BLaER1 treated with 17β-estradiol and CSF1 and Interleukin-3, amounts not matched to agents 10 nM and 100 nM (cell line): ENCODE measurements at regions not wholly inside any gene's neighbourhood (a gene's known extent, or its start where the extent isn't known, plus 50 kb on each side); places are given as distances from the start of the nearest gene placed in this dataset.
A peak's percentile ranks its signal among the peaks of the same experiment; 100 is the strongest.

ENCODE experiments used
- H3K27ac ChIP-seq, 11 experiments: shearing (Covaris generic); formaldehyde crosslinking; 2 replicates each; pipeline ENCODE4 v1.8.1; 2022
- H3K27me3 ChIP-seq, 11 experiments: shearing (Covaris generic); formaldehyde crosslinking; 2 replicates each; pipeline ENCODE4 v1.8.1; 2022
- H3K36me3 ChIP-seq, 11 experiments: shearing (Covaris generic); formaldehyde crosslinking; 2 replicates each; pipeline ENCODE4 v1.8.1; 2022
- H3K4me1 ChIP-seq, 10 experiments: shearing (Covaris generic); formaldehyde crosslinking; 2 replicates each; pipeline ENCODE4 v1.8.1; 2022
- H3K4me2 ChIP-seq, 11 experiments: shearing (Covaris generic); formaldehyde crosslinking; 2 replicates each; pipeline ENCODE4 v1.8.1; 2022
- H3K4me3 ChIP-seq, 10 experiments: shearing (Covaris generic); formaldehyde crosslinking; 2 replicates each; pipeline ENCODE4 v1.8.1; 2022
- H3K9ac ChIP-seq, 11 experiments: shearing (Covaris generic); formaldehyde crosslinking; 2 replicates each; pipeline ENCODE4 v1.8.1; 2022
- H3K9me3 ChIP-seq, 11 experiments: shearing (Covaris generic); formaldehyde crosslinking; replicated peaks in 1 of 11; 2 replicates each; pipeline ENCODE4 v1.8.1; 2022
- H4K20me1 ChIP-seq, 11 experiments: shearing (Covaris generic); formaldehyde crosslinking; 2 replicates each; pipeline ENCODE4 v1.8.1; 2022
- Cebpa-rat ChIP-seq, 11 experiments: shearing (Covaris generic); IDR thresholded peaks; 2 replicates each; pipeline ENCODE4 v1.8.1; 2022

- Histone ChIP-seq H3K9me3 (peaks cover 0 to 3% (median 0%) of the 10 kb centered on the region in 11 experiments; a peak in 1 of 22 replicates), H3K27me3 (no peaks in the 10 kb centered on the region), H3K4me1 (peaks cover 49 to 99% (median 89%) of the 10 kb centered on the region in 10 experiments), H3K4me3 (no peak overlapping the region), H4K20me1 (peaks cover 0 to 65% (median 31%) of the 10 kb centered on the region in 11 experiments; a peak in 15 of 22 replicates), H3K27ac (peak overlapping the region in 4 of 11 experiments; percentile 44 to 84 (median 48); a peak in 6 of 22 replicates), H3K36me3 (peaks cover 0 to 79% (median 63%) of the 10 kb centered on the region in 11 experiments; a peak in 17 of 22 replicates), H3K4me2 (peak overlapping the region in 10 of 11 experiments; percentile 11 to 76 (median 58); a peak in 18 of 22 replicates), H3K9ac (peak overlapping the region in 3 of 11 experiments; percentile 7 to 18 (median 15); a peak in 1 of 22 replicates)
- TF ChIP-seq Cebpa-rat (IDR thresholded peaks at IDR 0.05) = no peak
These were observed 246.5 kb downstream of the HAUS1 start for GRCh38 chr18:46350598-46351159.

DNA sequence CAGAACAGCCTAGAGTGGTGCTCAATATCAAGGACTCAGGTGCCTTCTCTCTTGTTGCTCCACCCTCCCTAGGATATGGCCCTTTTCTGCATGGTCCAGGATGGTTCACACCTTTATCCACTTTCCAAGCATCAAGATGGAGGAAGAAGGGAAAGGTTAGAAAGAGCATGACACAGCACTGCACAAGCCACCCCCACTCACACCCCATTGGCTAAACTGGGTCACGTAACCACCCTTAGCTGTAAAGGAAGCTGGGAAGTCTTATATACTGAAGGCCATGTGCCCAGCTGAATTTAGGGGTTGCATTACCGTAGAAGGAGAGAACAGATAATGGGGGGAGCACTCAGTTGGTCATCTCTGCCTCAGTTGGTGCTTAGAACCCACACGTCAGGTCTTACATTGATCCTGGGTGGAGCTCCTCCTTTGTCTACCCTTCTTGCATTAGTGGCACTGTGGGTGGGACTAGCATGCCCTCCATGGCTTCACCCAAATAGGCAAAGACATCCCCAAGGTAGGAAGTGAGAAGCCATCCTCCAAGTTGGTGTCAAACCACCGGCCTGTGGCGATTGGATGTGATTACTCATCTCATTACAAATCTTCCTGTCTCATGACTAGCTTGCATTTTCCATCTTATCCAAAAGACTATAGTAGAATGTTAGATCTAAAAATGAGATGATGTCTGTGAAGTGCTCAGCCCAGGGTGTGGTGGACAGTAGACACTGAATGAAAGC, 248.5 kb downstream of the HAUS1 start:
- Histone ChIP-seq H4K20me1 (peaks cover 0 to 54% (median 36%) of the 10 kb centered on the region in 11 experiments; a peak in 12 of 22 replicates), H3K36me3 (peaks cover 0 to 82% (median 61%) of the 10 kb centered on the region in 11 experiments; a peak in 18 of 22 replicates), H3K27ac (peak overlapping the region in 6 of 11 experiments; percentile 1 to 84 (median 56); a peak in 11 of 22 replicates), H3K4me2 (peak overlapping the region in 9 of 11 experiments; percentile 30 to 71 (median 52); a peak in 16 of 22 replicates), H3K9me3 (peaks cover 0 to 3% (median 0%) of the 10 kb centered on the region in 11 experiments; a peak in 1 of 22 replicates), H3K9ac (no peak overlapping the region), H3K4me3 (no peak overlapping the region), H3K4me1 (peaks cover 52 to 99% (median 89%) of the 10 kb centered on the region in 10 experiments), H3K27me3 (no peaks in the 10 kb centered on the region)
- TF ChIP-seq Cebpa-rat (IDR thresholded peaks at IDR 0.05) = no peak

GRCh38 chr18:46353460-46353859, 249.3 kb downstream of the HAUS1 start:
- H3K4me3 ChIP-seq = no peak overlapping the region
- H3K27ac ChIP-seq = peak overlapping the region in 8 of 11 experiments; percentile 23 to 84 (median 54); a peak in 13 of 22 replicates
- peaks cover 0 to 52% (median 33%) of the 10 kb centered on the region in 11 experiments; a peak in 11 of 22 replicates for H4K20me1 ChIP-seq
- no peak overlapping the region for H3K9ac ChIP-seq
- no peak for TF ChIP-seq Cebpa-rat (IDR thresholded peaks at IDR 0.05)
- peaks cover 0 to 85% (median 67%) of the 10 kb centered on the region in 11 experiments; a peak in 19 of 22 replicates for H3K36me3 ChIP-seq
- H3K9me3 ChIP-seq = peaks cover 0 to 9% (median 0%) of the 10 kb centered on the region in 11 experiments; a peak in 7 of 22 replicates
- peaks cover 48 to 100% (median 91%) of the 10 kb centered on the region in 10 experiments for H3K4me1 ChIP-seq
- H3K4me2 ChIP-seq = peak overlapping the region in 10 of 11 experiments; percentile 4 to 71 (median 50); a peak in 15 of 22 replicates
- H3K27me3 ChIP-seq = no peaks in the 10 kb centered on the region

- TF ChIP-seq Cebpa-rat (IDR thresholded peaks at IDR 0.05) = peak in 5 of 11 experiments; percentile 15 to 73 (median 40); a peak in 6 of 22 replicates
- Histone ChIP-seq H3K4me1 (peaks cover 37 to 82% (median 75%) of the 10 kb centered on the region in 10 experiments), H3K36me3 (peaks cover 6 to 84% (median 68%) of the 10 kb centered on the region in 11 experiments; a peak in 19 of 22 replicates), H3K27ac (peak overlapping the region in 8 of 11 experiments; percentile 51 to 89 (median 78); a peak in 16 of 22 replicates), H3K9me3 (peaks cover 11 to 27% (median 14%) of the 10 kb centered on the region in 11 experiments), H3K9ac (peak overlapping the region in 8 of 11 experiments; percentile 40 to 74 (median 60); a peak in 15 of 22 replicates), H3K4me2 (peak overlapping the region; percentile 52 to 90 (median 80)), H3K27me3 (no peaks in the 10 kb centered on the region), H4K20me1 (peaks cover 0 to 27% (median 7%) of the 10 kb centered on the region in 11 experiments; a peak in 10 of 22 replicates), H3K4me3 (peak overlapping the region in 3 of 10 experiments; percentile 9 to 13 (median 12); a peak in 2 of 20 replicates)
These were observed 252.3 kb downstream of the HAUS1 start for GRCh38 chr18:46356278-46357033.

- Histone ChIP-seq H3K9ac (no peak overlapping the region), H3K9me3 (peaks cover 11 to 26% (median 14%) of the 10 kb centered on the region in 11 experiments), H3K27ac (peak overlapping the region in 4 of 11 experiments; percentile 9 to 89 (median 84); a peak in 6 of 22 replicates), H3K27me3 (no peaks in the 10 kb centered on the region), H3K4me1 (peaks cover 35 to 55% (median 51%) of the 10 kb centered on the region in 10 experiments), H3K36me3 (peaks cover 6 to 81% (median 60%) of the 10 kb centered on the region in 11 experiments; a peak in 18 of 22 replicates), H3K4me3 (no peak overlapping the region), H3K4me2 (no peak overlapping the region), H4K20me1 (peaks cover 0 to 26% (median 10%) of the 10 kb centered on the region in 11 experiments; a peak in 10 of 22 replicates)
- no peak for TF ChIP-seq Cebpa-rat (IDR thresholded peaks at IDR 0.05)
These were observed 256.0 kb downstream of the HAUS1 start for GRCh38 chr18:46360102-46360699.

GRCh38 chr18:46360866-46361265, 256.7 kb downstream of the HAUS1 start:
- H3K4me3 ChIP-seq = no peak overlapping the region
- peak overlapping the region in 4 of 11 experiments; percentile 9 to 41 (median 16); a peak in 4 of 22 replicates for H3K27ac ChIP-seq
- no peak for TF ChIP-seq Cebpa-rat (IDR thresholded peaks at IDR 0.05)
- H4K20me1 ChIP-seq = peaks cover 0 to 20% (median 7%) of the 10 kb centered on the region in 11 experiments; a peak in 10 of 22 replicates
- H3K4me1 ChIP-seq = peaks cover 32 to 48% (median 45%) of the 10 kb centered on the region in 10 experiments
- H3K9me3 ChIP-seq = peaks cover 11 to 26% (median 14%) of the 10 kb centered on the region in 11 experiments
- H3K4me2 ChIP-seq = no peak overlapping the region
- H3K27me3 ChIP-seq = no peaks in the 10 kb centered on the region
- H3K9ac ChIP-seq = no peak overlapping the region
- H3K36me3 ChIP-seq = peaks cover 6 to 84% (median 59%) of the 10 kb centered on the region in 11 experiments; a peak in 18 of 22 replicates

- Histone ChIP-seq H3K4me1 (peaks cover 15 to 31% (median 28%) of the 10 kb centered on the region in 10 experiments), H3K36me3 (peaks cover 6 to 90% (median 57%) of the 10 kb centered on the region in 11 experiments; a peak in 18 of 22 replicates), H3K27me3 (no peaks in the 10 kb centered on the region), H3K9ac (no peak overlapping the region), H4K20me1 (peaks cover 0 to 21% (median 2%) of the 10 kb centered on the region in 11 experiments; a peak in 6 of 22 replicates), H3K27ac (0 out of 22 replicates have a peak overlapping the region, but pooled peaks of 1 of the 11 experiments have one; percentile 9), H3K9me3 (peaks cover 11 to 26% (median 14%) of the 10 kb centered on the region in 11 experiments), H3K4me2 (peak overlapping the region in 3 of 11 experiments; percentile 2 to 44 (median 40); a peak in 5 of 22 replicates), H3K4me3 (no peak overlapping the region)
- no peak for TF ChIP-seq Cebpa-rat (IDR thresholded peaks at IDR 0.05)
These were observed 258.3 kb downstream of the HAUS1 start for GRCh38 chr18:46362533-46362932.
